ENCODE measurements at regions not wholly inside any gene's neighbourhood (a gene's known extent, or its start where the extent isn't known, plus 50 kb on each side); places are given as distances from the start of the nearest gene placed in this dataset.

DNA sequence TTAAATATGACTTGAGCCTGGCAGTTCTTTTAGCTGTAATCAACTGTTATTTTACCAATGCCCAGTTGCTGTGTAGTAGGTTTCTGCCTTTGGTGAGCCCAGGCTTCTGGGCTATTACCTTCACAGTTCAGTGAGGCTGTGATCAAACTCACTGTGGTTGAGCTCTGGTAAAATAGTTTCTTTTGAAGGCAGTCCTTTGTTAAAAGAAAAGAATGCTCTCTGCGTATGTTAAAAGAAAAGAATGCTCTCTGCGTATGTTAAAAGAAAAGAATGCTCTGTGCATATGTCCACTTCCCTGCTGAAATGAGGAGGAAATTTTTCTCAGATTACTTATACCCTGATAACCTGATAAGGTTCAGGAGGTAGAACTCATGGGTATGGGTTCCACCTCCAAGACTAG lies 244.3 kb downstream of the RNF144A start:
- no peak for TF ChIP-seq CTCF (IDR thresholded peaks at IDR 0.05; ENCODE audit: low read depth, low read length, missing input control)
- no peak for TF ChIP-seq YY1 (IDR thresholded peaks at IDR 0.05)
- TF ChIP-seq, protein P1, sequence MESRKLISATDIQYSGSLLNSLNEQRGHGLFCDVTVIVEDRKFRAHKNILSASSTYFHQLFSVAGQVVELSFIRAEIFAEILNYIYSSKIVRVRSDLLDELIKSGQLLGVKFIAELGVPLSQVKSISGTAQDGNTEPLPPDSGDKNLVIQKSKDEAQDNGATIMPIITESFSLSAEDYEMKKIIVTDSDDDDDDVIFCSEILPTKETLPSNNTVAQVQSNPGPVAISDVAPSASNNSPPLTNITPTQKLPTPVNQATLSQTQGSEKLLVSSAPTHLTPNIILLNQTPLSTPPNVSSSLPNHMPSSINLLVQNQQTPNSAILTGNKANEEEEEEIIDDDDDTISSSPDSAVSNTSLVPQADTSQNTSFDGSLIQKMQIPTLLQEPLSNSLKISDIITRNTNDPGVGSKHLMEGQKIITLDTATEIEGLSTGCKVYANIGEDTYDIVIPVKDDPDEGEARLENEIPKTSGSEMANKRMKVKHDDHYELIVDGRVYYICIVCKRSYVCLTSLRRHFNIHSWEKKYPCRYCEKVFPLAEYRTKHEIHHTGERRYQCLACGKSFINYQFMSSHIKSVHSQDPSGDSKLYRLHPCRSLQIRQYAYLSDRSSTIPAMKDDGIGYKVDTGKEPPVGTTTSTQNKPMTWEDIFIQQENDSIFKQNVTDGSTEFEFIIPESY (IDR thresholded peaks at IDR 0.05), result no peak
- TF ChIP-seq FOXA1 (IDR thresholded peaks at IDR 0.05), result no peak
- no peak for TF ChIP-seq JUND (IDR thresholded peaks at IDR 0.05)
- TF ChIP-seq ATF3 (IDR thresholded peaks at IDR 0.05), result no peak
